ENCODE measurements at regions not wholly inside any gene's neighbourhood (a gene's known extent, or its start where the extent isn't known, plus 50 kb on each side); places are given as distances from the start of the nearest gene placed in this dataset.

DNA sequence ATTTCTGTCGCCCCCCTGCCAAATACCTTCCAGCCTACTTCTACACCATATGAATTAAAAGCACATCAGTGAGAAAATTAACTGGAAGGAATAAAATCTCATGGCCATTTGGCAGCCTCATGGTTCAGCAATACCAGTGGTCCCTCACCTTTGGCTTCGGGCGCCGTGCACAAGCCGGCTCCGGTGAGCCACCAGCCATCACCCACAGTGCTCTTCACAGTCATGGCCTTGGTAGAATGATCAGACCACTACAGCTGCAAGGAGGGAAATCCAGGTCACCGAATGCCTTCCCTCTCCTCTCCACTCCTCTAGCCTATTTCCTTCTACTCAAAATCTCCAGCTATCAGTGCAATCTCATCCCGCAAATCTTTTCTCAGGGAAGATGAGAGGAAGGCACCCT lies 239.1 kb downstream of the C1D start:
- TF ChIP-seq CTCF (IDR thresholded peaks at IDR 0.05; ENCODE audit: poor library complexity) (no peak), EZH2phosphoT487 (IDR thresholded peaks at IDR 0.05; ENCODE audit: low read depth, severe bottlenecking, unreplicated experiment) (no peak)

All from hepatocyte (in vitro differentiated cells).